ENCODE measurements at regions not wholly inside any gene's neighbourhood (a gene's known extent, or its start where the extent isn't known, plus 50 kb on each side); places are given as distances from the start of the nearest gene placed in this dataset.
A peak's percentile ranks its signal among the peaks of the same experiment; 100 is the strongest.

- Histone ChIP-seq H3K14ac (replicated peaks; ENCODE audit: low read depth, low read length) (0 out of 2 replicates have a peak overlapping the region, but pooled peaks have one; percentile 5), H3K18ac (ENCODE audit: low read depth, low read length) (no peak overlapping the region), H4K91ac (ENCODE audit: insufficient read depth, low read depth, low read length) (no peak overlapping the region), H2AK5ac (ENCODE audit: low read depth, low read length) (no peak overlapping the region), H3K9me3 (ENCODE audit: control insufficient read depth, insufficient read depth, low read length) (no peaks in the 10 kb centered on the region), H4K20me1 (ENCODE audit: insufficient read depth, low read length) (no peaks in the 10 kb centered on the region), H3K23ac (ENCODE audit: low read depth, low read length) (no peak overlapping the region), H3K36me3 (ENCODE audit: control insufficient read depth, insufficient read depth, low read length) (no peaks in the 10 kb centered on the region), H3K79me1 (ENCODE audit: low read depth in 1 of 2, low read length in 2 of 2) (no peaks in the 10 kb centered on the region), H3K27me3 (ENCODE audit: control insufficient read depth, insufficient read depth, low read length) (no peaks in the 10 kb centered on the region; the same call in 1 of the 2 replicates), H4K8ac (ENCODE audit: low read depth in 2 of 2, low read length in 2 of 2) (no peak overlapping the region), H2BK5ac (ENCODE audit: low read depth, low read length, poor library complexity, severe bottlenecking) (no peak overlapping the region), H2AFZ (replicated peaks; ENCODE audit: low read length, poor library complexity) (no peak overlapping the region), H3K4ac (ENCODE audit: low read depth, low read length) (no peak overlapping the region), H3K4me1 (ENCODE audit: control insufficient read depth, insufficient read depth, low read length) (peaks cover 5% of the 10 kb centered on the region), H2BK15ac (ENCODE audit: low read depth, low read length) (no peak overlapping the region), H2BK120ac (ENCODE audit: low read depth, low read length) (no peak overlapping the region), H2BK20ac (ENCODE audit: low read depth, low read length) (no peak overlapping the region), H3K56ac (ENCODE audit: extremely low read depth, insufficient read depth, low read length) (no peak overlapping the region), H3K9me1 (ENCODE audit: insufficient read depth, low read length) (no peaks in the 10 kb centered on the region), H4K5ac (ENCODE audit: low read depth, low read length) (no peak overlapping the region), H3K4me2 (ENCODE audit: low read depth, low read length) (no peak overlapping the region), H3K4me3 (ENCODE audit: insufficient read depth, low read depth, low read length) (no peak overlapping the region), H2AK9ac (replicated peaks; ENCODE audit: low read depth, low read length, poor library complexity) (no peak overlapping the region), H3K9ac (ENCODE audit: low read depth, low read length) (no peak overlapping the region), H3K27ac (ENCODE audit: insufficient read depth, low read length) (no peak overlapping the region)
- ATAC-seq (ENCODE audit: low read depth), result no peak
- CTCF ChIA-PET, result no interaction called here
- dilution Hi-C loops (cut with HindIII; ENCODE audit: low sequenced_read_pairs, unreplicated experiment), result no loop called here
- TF ChIP-seq FOS (IDR thresholded peaks at IDR 0.05; ENCODE audit: low read depth, low read length), result no peak
- no peak for TF ChIP-seq RFX5 (IDR thresholded peaks at IDR 0.05; ENCODE audit: low read depth, low read length)
- TF ChIP-seq BHLHE40 (IDR thresholded peaks at IDR 0.05; ENCODE audit: low read depth, low read length), result no peak
- TF ChIP-seq CTCF (conservative IDR thresholded peaks at IDR 0.05; ENCODE audit: low read depth, low read length), result no peak
- no peak for TF ChIP-seq NFE2L2 (IDR thresholded peaks at IDR 0.05; ENCODE audit: low read depth, low read length)
- TF ChIP-seq MXI1 (IDR thresholded peaks at IDR 0.05; ENCODE audit: borderline replicate concordance, low read depth, low read length), result no peak
- TF ChIP-seq CHD1 (IDR thresholded peaks at IDR 0.05; ENCODE audit: low read depth, low read length), result no peak
- no peak for TF ChIP-seq MAZ (IDR thresholded peaks at IDR 0.05; ENCODE audit: borderline replicate concordance, low read depth, low read length)
- TF ChIP-seq, protein P1, sequence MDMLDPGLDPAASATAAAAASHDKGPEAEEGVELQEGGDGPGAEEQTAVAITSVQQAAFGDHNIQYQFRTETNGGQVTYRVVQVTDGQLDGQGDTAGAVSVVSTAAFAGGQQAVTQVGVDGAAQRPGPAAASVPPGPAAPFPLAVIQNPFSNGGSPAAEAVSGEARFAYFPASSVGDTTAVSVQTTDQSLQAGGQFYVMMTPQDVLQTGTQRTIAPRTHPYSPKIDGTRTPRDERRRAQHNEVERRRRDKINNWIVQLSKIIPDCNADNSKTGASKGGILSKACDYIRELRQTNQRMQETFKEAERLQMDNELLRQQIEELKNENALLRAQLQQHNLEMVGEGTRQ (IDR thresholded peaks at IDR 0.05; ENCODE audit: low read depth, low read length), result no peak
- no peak for TF ChIP-seq RCOR1 (IDR thresholded peaks at IDR 0.05; ENCODE audit: insufficient replicate concordance, low read length)
- no peak for TF ChIP-seq MAFK (IDR thresholded peaks at IDR 0.05; ENCODE audit: low read depth, low read length)
- TF ChIP-seq CEBPB (IDR thresholded peaks at IDR 0.05; ENCODE audit: low read depth, low read length), result no peak
- TF ChIP-seq RAD21 (IDR thresholded peaks at IDR 0.05; ENCODE audit: low read length), result no peak
- TF ChIP-seq, protein P2, sequence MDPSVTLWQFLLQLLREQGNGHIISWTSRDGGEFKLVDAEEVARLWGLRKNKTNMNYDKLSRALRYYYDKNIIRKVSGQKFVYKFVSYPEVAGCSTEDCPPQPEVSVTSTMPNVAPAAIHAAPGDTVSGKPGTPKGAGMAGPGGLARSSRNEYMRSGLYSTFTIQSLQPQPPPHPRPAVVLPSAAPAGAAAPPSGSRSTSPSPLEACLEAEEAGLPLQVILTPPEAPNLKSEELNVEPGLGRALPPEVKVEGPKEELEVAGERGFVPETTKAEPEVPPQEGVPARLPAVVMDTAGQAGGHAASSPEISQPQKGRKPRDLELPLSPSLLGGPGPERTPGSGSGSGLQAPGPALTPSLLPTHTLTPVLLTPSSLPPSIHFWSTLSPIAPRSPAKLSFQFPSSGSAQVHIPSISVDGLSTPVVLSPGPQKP (IDR thresholded peaks at IDR 0.05; ENCODE audit: borderline replicate concordance, low read depth, low read length), result no peak
- no peak for TF ChIP-seq SMC3 (IDR thresholded peaks at IDR 0.05; ENCODE audit: low read depth, low read length)
- no peak for TF ChIP-seq POLR2A (IDR thresholded peaks at IDR 0.05; ENCODE audit: low read depth, low read length)
- no peak for DNase-seq
- BruUV-seq (replicated peaks), result no TSS peak
- in situ Hi-C loops (cut with MboI; ENCODE audit: low sequenced_read_pairs), result no loop called here
- POLR2A ChIA-PET (ENCODE audit: unreplicated experiment), result no interaction called here
- no CpG with 5 or more reads among the region's 8 CpGs for WGBS, 2 experiments (ENCODE audit: extremely low coverage in 2 of 2, insufficient read length in 1 of 2)
- intact Hi-C loops (cut with micrococcal nuclease), result loop anchor here (5.0 kb wide), 1 partner anchor 34 kb away; no protein-coding TSS in a partner anchor
These were observed 56.6 kb upstream of the PPP2R5A start for GRCh38 chr1:212228591-212229119.
